Right lobe of liver (tissue), 4 donors: ENCODE measurements at regions not wholly inside any gene's neighbourhood (a gene's known extent, or its start where the extent isn't known, plus 50 kb on each side); places are given as distances from the start of the nearest gene placed in this dataset.

Experiments used
- POLR2A ChIP-seq: fragments of 450-650 bp; IDR thresholded peaks from one replicate; pipeline ENCODE4 v1.6.1; 2017; ENCODE audit warnings: antibody characterized with exemption, mild to moderate bottlenecking
- TF ChIP-seq, protein P1 (sequence below), 4 donors: fragments of 200-600 bp in 3 of 4; fragments of 450-650 bp in 1 of 4; IDR thresholded peaks; one replicate each; pipeline versions ENCODE4 v1.5.1 to v1.8.0; 2016 to 2022; ENCODE audit warnings: antibody characterized with exemption in 4 of 4, mild to moderate bottlenecking in 2 of 4
- donor health status: DM: no; HTN: no; CAD: no.
- donor health status: DM: no; HTN: no; CAD: no.
- donor health status: DM: no; HTN: yes; CAD: no.

DNA sequence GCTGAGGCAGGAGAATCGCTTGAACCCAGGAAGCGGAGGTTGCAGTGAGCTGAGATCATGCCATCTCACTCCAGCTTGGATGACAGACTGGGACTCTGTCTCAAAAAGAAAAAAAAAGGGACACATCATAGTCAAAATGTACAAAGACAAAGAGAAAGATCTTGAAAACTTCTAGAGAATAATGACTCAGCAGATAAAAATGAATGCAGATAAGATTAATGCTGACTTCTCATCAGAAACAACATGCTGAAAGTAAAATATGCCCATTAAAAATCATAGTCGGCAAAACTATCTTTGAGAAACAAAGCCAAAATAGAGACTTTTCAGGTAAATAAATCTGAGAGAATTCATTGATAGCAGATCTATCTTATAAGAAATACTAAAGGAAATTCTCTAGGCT, 271.1 kb upstream of the GPR149 start:
- TF ChIP-seq, protein P1, sequence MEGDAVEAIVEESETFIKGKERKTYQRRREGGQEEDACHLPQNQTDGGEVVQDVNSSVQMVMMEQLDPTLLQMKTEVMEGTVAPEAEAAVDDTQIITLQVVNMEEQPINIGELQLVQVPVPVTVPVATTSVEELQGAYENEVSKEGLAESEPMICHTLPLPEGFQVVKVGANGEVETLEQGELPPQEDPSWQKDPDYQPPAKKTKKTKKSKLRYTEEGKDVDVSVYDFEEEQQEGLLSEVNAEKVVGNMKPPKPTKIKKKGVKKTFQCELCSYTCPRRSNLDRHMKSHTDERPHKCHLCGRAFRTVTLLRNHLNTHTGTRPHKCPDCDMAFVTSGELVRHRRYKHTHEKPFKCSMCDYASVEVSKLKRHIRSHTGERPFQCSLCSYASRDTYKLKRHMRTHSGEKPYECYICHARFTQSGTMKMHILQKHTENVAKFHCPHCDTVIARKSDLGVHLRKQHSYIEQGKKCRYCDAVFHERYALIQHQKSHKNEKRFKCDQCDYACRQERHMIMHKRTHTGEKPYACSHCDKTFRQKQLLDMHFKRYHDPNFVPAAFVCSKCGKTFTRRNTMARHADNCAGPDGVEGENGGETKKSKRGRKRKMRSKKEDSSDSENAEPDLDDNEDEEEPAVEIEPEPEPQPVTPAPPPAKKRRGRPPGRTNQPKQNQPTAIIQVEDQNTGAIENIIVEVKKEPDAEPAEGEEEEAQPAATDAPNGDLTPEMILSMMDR (IDR thresholded peaks at IDR 0.05), result no peak
- no peak for TF ChIP-seq POLR2A
